IPS DF 19.7 (cell line): ENCODE measurements at regions not wholly inside any gene's neighbourhood (a gene's known extent, or its start where the extent isn't known, plus 50 kb on each side); places are given as distances from the start of the nearest gene placed in this dataset.

Experiments
- DNase-seq: peaks from one replicate; pipeline ENCODE4 v3.0.0-alpha.2; 2013; ENCODE audit warnings: low read depth, low spot score

- no peak for DNase-seq
Measured at GRCh38 chr4:36812149-36812548, 432.4 kb upstream of the NWD2 start.

- DNase-seq, result no peak
Measured at GRCh38 chr4:36815536-36815935, 429.0 kb upstream of the NWD2 start.

GRCh38 chr4:36823199-36823967 lies 421.2 kb upstream of the NWD2 start:
- no peak for DNase-seq

DNA sequence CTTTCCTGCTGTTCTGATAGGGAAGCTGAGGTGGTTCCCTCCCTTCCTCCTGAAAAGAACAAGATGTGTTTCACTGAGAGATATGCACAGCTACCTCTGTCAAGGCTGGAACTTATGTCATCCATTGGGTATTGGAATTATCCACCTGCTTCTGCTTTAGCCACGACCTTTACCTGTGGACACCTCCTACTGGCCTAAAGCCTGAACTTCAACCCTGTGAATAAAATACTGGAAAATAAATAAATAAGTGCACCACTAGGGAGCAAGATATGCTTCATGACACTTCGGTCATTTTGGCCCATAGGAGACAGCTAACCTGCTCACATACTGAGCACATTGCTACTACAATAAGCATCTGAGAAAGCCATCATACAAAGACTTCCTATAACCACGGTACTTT lies 419.9 kb upstream of the NWD2 start:
- peak; percentile 23 for DNase-seq

- DNase-seq, result no peak
Measured at GRCh38 chr4:36835246-36835645, 409.3 kb upstream of the NWD2 start.

- no peak for DNase-seq
Measured at GRCh38 chr4:36841583-36842326, 402.8 kb upstream of the NWD2 start.

DNA sequence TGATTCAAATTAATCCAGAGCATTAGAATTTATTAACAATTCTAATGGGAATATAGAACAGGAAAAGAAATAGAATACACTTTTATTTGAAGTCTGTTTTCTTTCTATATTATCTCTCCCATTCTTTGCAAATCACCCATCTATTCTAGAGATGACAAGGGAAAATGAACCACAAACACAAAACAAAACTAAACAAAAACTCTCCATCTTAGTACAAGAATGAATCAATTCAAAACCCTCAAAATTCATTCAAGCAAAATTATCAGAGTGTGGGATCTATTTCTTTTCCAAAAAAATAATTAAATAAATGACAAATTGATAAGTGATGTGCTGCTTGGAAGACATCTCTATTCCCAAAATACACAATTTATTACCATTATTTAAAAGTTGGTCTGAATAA lies 400.1 kb upstream of the NWD2 start:
- DNase-seq, result no peak

GRCh38 chr4:36852856-36853255 lies 391.7 kb upstream of the NWD2 start:
- no peak for DNase-seq

GRCh38 chr4:36854554-36854953 lies 390.0 kb upstream of the NWD2 start:
- no peak for DNase-seq

DNA sequence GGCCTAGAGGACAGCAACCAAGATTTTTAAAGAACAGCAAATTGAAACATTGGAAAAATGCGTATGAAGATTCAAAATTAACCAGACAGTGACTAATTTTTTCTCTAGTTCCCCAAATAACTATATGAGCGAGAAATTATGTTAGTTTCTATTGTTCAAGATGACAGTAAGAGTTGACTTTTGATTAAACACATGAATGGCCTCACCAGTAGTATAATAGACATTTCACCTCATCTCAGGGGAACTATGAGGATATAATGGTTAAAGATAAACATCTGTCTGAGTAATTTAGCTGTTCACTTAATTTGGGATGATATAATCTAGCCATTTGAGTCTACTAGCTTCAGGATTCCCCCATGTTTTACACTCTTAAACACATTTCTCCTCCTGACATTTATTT lies 380.9 kb upstream of the NWD2 start:
- DNase-seq, result no peak

DNA sequence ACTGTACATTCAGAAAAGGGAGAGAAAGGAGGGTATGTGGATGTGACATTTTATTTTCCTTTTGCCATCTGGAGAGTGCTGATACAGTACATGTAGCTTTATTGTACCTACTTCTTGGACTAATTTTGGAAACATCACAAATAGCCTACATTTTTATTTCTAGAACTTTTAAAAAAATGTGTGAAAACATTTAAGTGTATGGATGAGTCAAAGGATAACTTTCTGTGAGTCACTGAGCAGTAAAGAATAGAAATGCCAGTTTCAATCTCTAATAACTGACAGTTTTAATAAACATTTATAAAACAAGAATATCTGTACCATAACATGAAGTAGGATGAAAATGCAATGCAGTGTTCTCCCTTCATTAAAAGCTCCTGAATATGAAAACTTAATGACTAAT lies 374.4 kb upstream of the NWD2 start:
- DNase-seq, result no peak

DNA sequence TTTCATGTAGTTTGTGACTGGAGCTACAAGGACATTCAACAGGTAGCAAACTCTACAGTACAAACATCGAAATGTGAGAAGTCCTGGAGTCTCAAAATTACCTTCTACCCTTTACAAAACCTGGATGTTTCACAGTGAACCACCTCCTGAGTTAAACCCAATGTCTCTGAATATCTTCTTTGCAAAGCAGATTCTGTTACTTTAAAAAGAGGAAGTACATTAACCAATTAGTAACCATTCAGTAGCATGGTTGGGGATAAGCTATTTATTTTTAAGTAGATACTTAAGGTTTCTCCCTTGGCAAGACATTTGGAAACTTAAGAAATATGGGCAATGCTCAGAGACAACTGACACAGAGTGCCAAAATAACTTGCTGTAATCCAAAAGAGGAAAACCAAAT lies 371.9 kb upstream of the NWD2 start:
- no peak for DNase-seq

- DNase-seq, result no peak
Measured at GRCh38 chr4:36884151-36884550, 360.4 kb upstream of the NWD2 start.

DNA sequence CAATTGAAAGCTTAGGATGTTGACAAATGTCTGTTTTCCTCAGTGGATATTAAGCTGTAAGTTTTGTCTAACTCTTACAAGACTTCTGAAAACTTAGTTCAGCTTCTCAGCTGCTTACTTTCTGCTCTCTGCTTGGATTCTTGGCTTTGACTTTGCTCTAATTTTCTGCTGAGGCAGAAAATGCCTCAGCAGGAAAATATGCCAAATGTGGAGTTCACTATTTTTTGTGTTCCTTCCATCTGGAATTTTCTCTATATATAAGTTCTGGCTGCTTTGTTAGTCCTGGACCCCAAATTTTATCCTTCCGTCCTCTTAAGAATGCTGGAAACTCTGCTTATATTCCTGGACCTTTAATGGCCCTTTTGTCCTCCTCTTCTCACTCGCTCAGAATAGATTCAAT lies 352.6 kb upstream of the NWD2 start:
- no peak for DNase-seq

DNA sequence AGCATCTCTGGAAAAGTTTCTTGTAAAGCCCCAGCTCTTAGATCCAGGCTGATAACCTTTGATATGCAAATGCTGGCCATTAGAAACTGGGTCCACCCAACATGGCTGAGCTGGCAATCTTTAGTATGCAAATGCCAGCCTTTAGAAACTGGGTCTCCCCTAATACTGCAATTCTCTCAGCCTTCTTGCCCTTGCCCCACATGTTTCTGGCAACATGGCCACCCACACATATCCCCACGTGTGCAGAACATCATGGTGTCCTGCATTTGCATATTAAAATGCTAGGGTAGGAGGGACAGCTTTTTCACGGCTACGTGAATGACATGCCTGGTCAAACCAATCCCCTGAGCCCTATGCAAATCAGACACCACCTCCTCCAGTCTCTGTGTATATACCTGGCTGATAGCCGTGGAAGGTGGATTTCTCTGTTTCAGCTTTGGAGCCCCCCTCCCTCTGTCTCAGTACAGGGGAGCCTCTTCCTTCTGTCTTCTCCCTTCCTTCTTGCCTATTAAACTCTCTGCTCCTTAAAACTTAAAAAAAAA lies 344.0 kb upstream of the NWD2 start:
- DNase-seq, result peak; percentile 7

DNA sequence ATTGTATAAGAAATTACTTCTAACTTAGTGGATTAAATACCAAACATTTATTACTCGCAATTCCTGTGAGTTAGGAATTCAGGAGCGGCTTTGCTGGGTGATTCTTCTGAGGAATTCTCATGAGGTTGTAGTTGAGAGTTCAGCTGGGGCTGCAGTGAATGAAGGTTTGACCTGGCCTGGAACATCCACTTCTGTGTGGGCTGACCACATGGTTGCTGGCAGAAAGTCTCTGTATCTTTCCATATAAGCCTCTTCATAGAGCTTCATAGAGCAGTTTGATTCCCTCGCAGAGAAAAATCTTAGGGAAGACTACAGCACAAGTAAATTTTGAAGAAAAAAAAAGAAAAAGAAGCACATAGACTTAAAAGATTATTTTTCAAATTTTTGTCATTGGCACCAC lies 339.7 kb upstream of the NWD2 start:
- DNase-seq, result no peak

DNA sequence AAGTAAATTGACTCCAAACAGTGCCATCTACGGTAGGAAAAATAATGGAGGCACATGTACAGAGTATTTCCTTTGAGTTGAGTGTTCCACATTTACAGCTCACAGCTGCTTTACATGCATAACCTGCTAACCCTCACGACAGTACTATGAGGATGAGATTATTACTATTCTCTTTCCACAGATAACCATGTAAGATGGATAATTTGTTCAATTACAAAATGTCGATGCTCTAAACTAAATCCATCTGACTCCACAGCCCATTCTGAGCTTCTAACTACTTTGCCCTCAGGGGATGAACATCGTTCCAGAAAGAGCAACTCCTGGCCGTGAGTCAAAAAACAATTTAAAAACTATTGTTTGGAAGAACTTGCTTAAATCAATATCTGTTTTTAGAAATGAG lies 330.4 kb upstream of the NWD2 start:
- DNase-seq, result no peak

DNA sequence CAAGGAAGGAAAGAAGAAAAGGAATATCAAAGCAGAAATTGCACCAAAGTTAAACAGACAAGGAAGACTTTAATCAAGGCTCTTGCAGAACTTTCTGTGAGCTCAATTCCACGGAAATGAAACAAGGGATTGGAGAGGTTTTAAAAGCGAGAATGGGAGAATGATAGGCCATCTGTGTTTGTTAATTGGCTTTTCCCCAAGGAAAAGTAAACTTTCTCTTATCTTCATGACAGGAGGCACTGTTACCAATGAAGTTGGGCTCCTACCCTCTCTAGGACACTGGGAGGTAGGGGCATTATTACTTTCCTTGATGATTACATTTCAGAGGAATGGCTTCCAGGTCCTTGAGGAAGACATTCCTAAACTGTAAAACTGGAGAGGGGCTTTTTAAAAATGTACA lies 328.8 kb upstream of the NWD2 start:
- DNase-seq, result no peak

GRCh38 chr4:36917413-36917812 lies 327.1 kb upstream of the NWD2 start:
- DNase-seq, result no peak

- no peak for DNase-seq
Measured at GRCh38 chr4:36919721-36920120, 324.8 kb upstream of the NWD2 start.

DNA sequence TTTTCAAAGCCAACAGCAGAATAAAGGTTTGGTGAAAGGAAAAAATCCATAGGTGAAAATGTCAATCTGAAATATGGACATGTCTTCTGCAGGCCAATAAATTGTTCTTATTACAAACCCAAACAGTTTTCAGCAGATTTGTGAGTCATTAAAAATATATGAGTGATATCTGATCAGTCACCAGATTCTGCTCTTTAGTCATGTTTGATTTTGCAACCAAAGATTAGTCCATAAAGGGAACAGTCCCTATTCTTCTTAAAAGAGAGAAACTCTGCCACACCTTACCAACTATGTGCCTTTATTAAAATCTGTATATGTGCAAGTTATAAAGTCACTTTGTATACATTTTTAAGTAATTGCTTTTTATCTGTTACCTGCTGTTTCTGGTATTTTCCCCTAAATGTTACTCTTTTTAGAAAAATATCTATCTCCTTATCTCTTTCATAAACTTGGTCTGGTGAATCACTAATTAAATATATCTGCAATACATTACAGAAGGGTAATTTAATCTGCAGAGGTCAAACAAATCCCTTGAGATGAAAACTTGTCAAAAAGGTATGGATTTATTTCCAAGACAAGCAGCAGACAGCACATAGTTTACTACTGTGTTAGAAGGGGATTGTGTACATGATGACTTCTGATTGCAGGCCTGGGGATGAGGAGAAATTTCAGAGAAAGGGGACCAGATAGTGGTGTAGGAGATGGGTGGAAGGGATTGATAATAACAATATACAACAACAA lies 322.9 kb upstream of the NWD2 start:
- DNase-seq, result no peak

- DNase-seq, result no peak
Measured at GRCh38 chr4:36930562-36931111, 313.9 kb upstream of the NWD2 start.
